HepG2 (cell line): ENCODE measurements at regions not wholly inside any gene's neighbourhood (a gene's known extent, or its start where the extent isn't known, plus 50 kb on each side); places are given as distances from the start of the nearest gene placed in this dataset.

Source experiments
- ATAC-seq: fragments of 200-7000 bp; cut with Tn5 transposase; 3 replicates; pipeline ENCODE4 v1.9.1; 2020; ENCODE audit warnings: mild to moderate bottlenecking, moderate library complexity
- BruUV-seq: library from RNA; stranded (reverse); fragments of 400-500 nt; replicated peaks from 2 replicates; lab custom pipeline; 2021; lab: Mats Ljungman, UMichigan
- CTCF ChIA-PET: fragments of 300-600 bp; formaldehyde crosslinking; extraction: SDS; loops from one replicate; lab custom pipeline; 2021; ENCODE audit warnings: low total read pairs, inconsistent platforms, low intra/inter-chr PET ratio; lab: Yijun Ruan, JAX
- POLR2A ChIA-PET: fragments of 350-600 bp; sonication (Branson Sonifier 250); formaldehyde crosslinking; loops from one replicate; lab custom pipeline; 2020; ENCODE audit warnings: antibody characterized with exemption, inconsistent platforms; lab: Yijun Ruan, JAX
- DNase-seq: peaks from one replicate; pipeline ENCODE4 v3.0.0-alpha.2; 2015; ENCODE audit warnings: low spot score
- FAIRE-seq: peaks from 3 replicates; lab custom pipeline; 2011; peaks lifted over from hg19 to GRCh38; lab: Jason Lieb, UNC
- H2AFZ ChIP-seq: one replicate; pipeline ENCODE4 v1.6.1; 2011; ENCODE audit warnings: low read length, inconsistent platforms
- H3K27ac ChIP-seq: fragments of 300-600 bp; 3 replicates; pipeline ENCODE4 v1.8.0; 2011; ENCODE audit warnings: mixed run types, mild to moderate bottlenecking, mixed read lengths, low read length, inconsistent platforms; ENCODE audit not compliant: insufficient read depth; ENCODE audit errors: extremely low read length
- H3K27me3 ChIP-seq, 2 experiments: fragments of 200-600 bp in 1 of 2; 2 replicates in 1 of 2; 3 replicates in 1 of 2; pipeline versions ENCODE4 v1.6.0 to v1.8.0; 2011; ENCODE audit warnings: low read length in 2 of 2, mild to moderate bottlenecking in 2 of 2, moderate library complexity in 2 of 2, inconsistent platforms in 1 of 2; ENCODE audit not compliant: insufficient read depth in 2 of 2, control insufficient read depth in 1 of 2
- H3K36me3 ChIP-seq, 2 experiments: fragments of 200-600 bp in 1 of 2; replicated peaks in 1 of 2; 2 replicates in 1 of 2; 3 replicates in 1 of 2; pipeline versions ENCODE4 v1.5.1 to v1.8.0; 2011; ENCODE audit warnings: low read length in 2 of 2, inconsistent platforms in 1 of 2; ENCODE audit not compliant: insufficient read depth in 2 of 2, control insufficient read depth in 1 of 2
- H3K4me1 ChIP-seq: 2 replicates; pipeline ENCODE4 v1.5.1; 2012; ENCODE audit warnings: low read length, inconsistent platforms; ENCODE audit not compliant: insufficient read depth
- H3K4me2 ChIP-seq: 2 replicates; pipeline ENCODE4 v1.6.0; 2011; ENCODE audit warnings: low read depth, low read length, inconsistent platforms
- H3K4me3 ChIP-seq, 3 experiments: fragments of 200-600 bp in 1 of 3; sonication (generic), shearing (Covaris generic) in 1 of 3; replicated peaks in 1 of 3; 2 replicates each; pipeline ENCODE4 v1.5.1; 2011 to 2016; ENCODE audit warnings: low read length in 3 of 3, inconsistent platforms in 2 of 3, low read depth in 2 of 3, mild to moderate bottlenecking in 2 of 3, control low read depth in 1 of 3, mixed read lengths in 1 of 3; ENCODE audit not compliant: insufficient read depth in 1 of 3
- H3K79me2 ChIP-seq: one replicate; pipeline ENCODE4 v1.6.1; 2011; ENCODE audit warnings: low read length, inconsistent platforms; ENCODE audit not compliant: insufficient read depth
- H3K9ac ChIP-seq: 2 replicates; pipeline ENCODE4 v1.6.0; 2011; ENCODE audit warnings: mild to moderate bottlenecking, low read depth, low read length, inconsistent platforms; ENCODE audit not compliant: insufficient read depth
- H3K9me3 ChIP-seq: 2 replicates; pipeline ENCODE4 v1.5.1; 2012; ENCODE audit warnings: mild to moderate bottlenecking, low read length
- H4K20me1 ChIP-seq: 2 replicates; pipeline ENCODE4 v1.6.0; 2011; ENCODE audit warnings: inconsistent platforms, mild to moderate bottlenecking, low read length, moderate library complexity; ENCODE audit not compliant: insufficient read depth
- ATRX ChIP-seq: sonication (generic); formaldehyde crosslinking; IDR thresholded peaks from 2 replicates; pipeline ENCODE4 v1.4.0; 2020; ENCODE audit warnings: missing genetic modification reagents, borderline replicate concordance
- FOXJ3 ChIP-seq: sonication (generic); formaldehyde crosslinking; IDR thresholded peaks from 2 replicates; pipeline ENCODE4 v1.4.0; 2020; ENCODE audit warnings: missing genetic modification reagents, mild to moderate bottlenecking, borderline replicate concordance
- FOXK1 ChIP-seq: sonication (generic); formaldehyde crosslinking; IDR thresholded peaks from 2 replicates; pipeline ENCODE4 v1.4.0; 2020; ENCODE audit warnings: low read depth, missing genetic modification reagents, borderline replicate concordance
- HHEX ChIP-seq: IDR thresholded peaks from 2 replicates; pipeline ENCODE4 v1.6.1; 2016; ENCODE audit warnings: control low read depth
- MYC ChIP-seq: sonication (generic); formaldehyde crosslinking; IDR thresholded peaks from 2 replicates; pipeline ENCODE4 v1.9.0; 2021; ENCODE audit warnings: missing genetic modification reagents, borderline replicate concordance
- ZFP41 ChIP-seq: sonication (generic); formaldehyde crosslinking; IDR thresholded peaks from 2 replicates; pipeline ENCODE4 v1.4.0; 2020; ENCODE audit warnings: mild to moderate bottlenecking, missing genetic modification reagents, borderline replicate concordance
- ZNF138 ChIP-seq: sonication (generic); formaldehyde crosslinking; IDR thresholded peaks from 2 replicates; pipeline ENCODE4 v1.5.0; 2020; ENCODE audit warnings: mild to moderate bottlenecking, low read depth, missing genetic modification reagents
- ZNF563 ChIP-seq: sonication (generic); formaldehyde crosslinking; IDR thresholded peaks from 2 replicates; pipeline ENCODE4 v1.8.0; 2022; ENCODE audit warnings: mild to moderate bottlenecking, moderate library complexity, missing genetic modification reagents
- ZNF564 ChIP-seq: sonication (generic); formaldehyde crosslinking; IDR thresholded peaks from 2 replicates; pipeline ENCODE4 v1.8.1; 2023; ENCODE audit warnings: mild to moderate bottlenecking, missing genetic modification reagents
- ZNF607 ChIP-seq: sonication (generic); formaldehyde crosslinking; IDR thresholded peaks from 2 replicates; pipeline ENCODE4 v1.5.1; 2020; ENCODE audit warnings: missing genetic modification reagents, mild to moderate bottlenecking, borderline replicate concordance
- ZNF788 ChIP-seq: sonication (generic); formaldehyde crosslinking; IDR thresholded peaks from 2 replicates; pipeline ENCODE4 v1.5.0; 2020; ENCODE audit warnings: mild to moderate bottlenecking, missing genetic modification reagents, borderline replicate concordance
- ZSCAN21 ChIP-seq: sonication (generic); formaldehyde crosslinking; IDR thresholded peaks from 2 replicates; pipeline ENCODE4 v1.8.0; 2022; ENCODE audit warnings: mild to moderate bottlenecking, missing genetic modification reagents, moderate library complexity, borderline replicate concordance
- WGBS: methylation state at CpG from one replicate; pipeline ENCODE4 v1.1.6; 2017; ENCODE audit warnings: low lambda C conversion rate; 5-methylcytosine and 5-hydroxymethylcytosine counted together
- in situ Hi-C: cut with HindIII; loops from 2 replicates; pipeline ENCODE4 v1.10.0; 2017; ENCODE audit warnings: low pct_unique_long_range_greater_than_20kb; ENCODE audit not compliant: extremely low pct_ligation_motif_present
- intact Hi-C: fragments of 100-400 bp; cut with micrococcal nuclease; formaldehyde crosslinking; loops from one replicate; pipeline ENCODE4 v1.10.0; 2022; ENCODE audit not compliant: unreplicated experiment
- TF ChIP-seq, protein P1 (sequence below): sonication (generic); formaldehyde crosslinking; IDR thresholded peaks from 2 replicates; pipeline ENCODE4 v1.4.0; 2020; ENCODE audit warnings: missing genetic modification reagents, mild to moderate bottlenecking, borderline replicate concordance

DNA sequence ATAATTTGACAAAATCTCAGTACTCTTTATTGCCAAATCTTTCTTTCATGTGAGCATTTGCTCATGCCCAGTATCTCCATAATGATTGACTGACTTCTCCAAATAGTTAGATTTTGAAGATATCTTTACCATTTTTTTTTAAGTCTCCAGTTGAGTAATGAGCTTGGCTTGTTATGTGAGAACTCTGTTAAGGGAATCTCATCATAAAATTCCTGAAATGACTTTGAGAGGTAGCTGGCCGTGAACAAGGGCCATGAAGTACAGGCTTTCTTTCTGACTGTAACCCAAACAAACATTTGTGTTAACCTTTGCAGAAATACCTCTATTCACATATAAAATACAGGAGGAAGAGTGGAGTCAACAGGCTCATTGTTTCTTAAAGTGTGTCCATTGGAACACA, 449.7 kb downstream of the IRS2 start:
- ATAC-seq (no peak), FAIRE-seq (no peak), DNase-seq (no peak)
- POLR2A ChIA-PET = no interaction called here
- Histone ChIP-seq H3K9ac (no peak overlapping the region), H3K4me2 (no peak overlapping the region), H3K79me2 (no peaks in the 10 kb centered on the region), H3K4me3 (no peak overlapping the region), H3K27ac (no peak overlapping the region), H2AFZ (no peak overlapping the region), H3K4me1 (no peaks in the 10 kb centered on the region), H4K20me1 (no peaks in the 10 kb centered on the region), H3K9me3 (peaks cover 2% of the 10 kb centered on the region; the same call in 1 of the 2 replicates), H3K27me3 (no peaks in the 10 kb centered on the region), H3K36me3 (no peaks in the 10 kb centered on the region)
- CTCF ChIA-PET = no interaction called here
- 0% methylated on average over 1 of the region's 1 CpG for WGBS
- BruUV-seq = no TSS peak
- intact Hi-C loops (no loop called here), in situ Hi-C loops (no loop called here)
- TF ChIP-seq FOXJ3 (CRISPR knock-in tag) (no peak), ZNF788 (no peak), ZNF607 (CRISPR knock-in tag) (no peak), ZNF138 (no peak), ZNF563 (no peak)

DNA sequence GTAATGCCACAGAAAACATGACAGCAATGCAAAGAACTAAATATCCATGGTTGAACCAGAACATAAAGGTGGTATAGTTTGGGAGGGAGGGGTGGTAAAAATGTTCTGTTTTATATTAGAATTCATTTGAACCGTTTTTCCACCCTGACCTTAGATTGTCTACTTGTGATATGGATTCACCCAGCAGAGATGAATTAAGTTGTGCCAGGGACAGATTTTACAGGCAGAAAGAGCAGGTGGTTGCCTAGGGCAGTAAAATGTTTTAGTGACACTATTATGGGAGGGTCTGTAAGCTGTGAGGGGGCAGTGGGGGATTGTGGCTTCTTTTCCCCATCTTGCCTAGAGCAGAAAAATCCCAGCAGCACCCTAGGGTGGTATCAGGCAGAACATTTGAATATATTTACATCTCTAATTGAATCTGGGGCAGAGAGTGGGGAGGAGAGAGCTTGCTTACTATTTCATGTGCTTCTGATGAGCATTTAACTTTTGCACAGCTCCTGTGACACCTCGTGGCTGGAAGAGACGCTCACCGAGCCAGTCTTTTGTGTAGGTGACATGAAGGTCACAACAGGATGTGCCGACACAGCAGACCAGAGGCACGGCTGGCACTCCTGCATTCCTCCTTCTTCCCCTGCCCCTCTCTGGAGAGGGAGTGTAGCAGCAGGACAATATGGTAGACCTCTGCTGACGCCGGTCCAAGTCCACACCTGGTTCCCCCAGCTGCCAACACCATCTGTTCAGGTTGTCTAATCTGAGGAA, 452.3 kb downstream of the IRS2 start:
- DNase-seq (no peak), ATAC-seq (no peak)
- H3K4me1 ChIP-seq = no peaks in the 10 kb centered on the region
- intact Hi-C loops = no loop called here
- H3K79me2 ChIP-seq = no peaks in the 10 kb centered on the region
- H3K4me2 ChIP-seq = no peak overlapping the region
- BruUV-seq = no TSS peak
- H3K27me3 ChIP-seq = no peaks in the 10 kb centered on the region
- CTCF ChIA-PET = no interaction called here
- peaks cover 3% of the 10 kb centered on the region; the same call in 1 of the 2 replicates for H3K9me3 ChIP-seq
- H3K4me3 ChIP-seq = no peak overlapping the region
- no peaks in the 10 kb centered on the region for H3K36me3 ChIP-seq
- in situ Hi-C loops = no loop called here
- WGBS = 61% methylated on average over 3 of the region's 8 CpGs
- no peaks in the 10 kb centered on the region for H4K20me1 ChIP-seq
- TF ChIP-seq, protein P1, sequence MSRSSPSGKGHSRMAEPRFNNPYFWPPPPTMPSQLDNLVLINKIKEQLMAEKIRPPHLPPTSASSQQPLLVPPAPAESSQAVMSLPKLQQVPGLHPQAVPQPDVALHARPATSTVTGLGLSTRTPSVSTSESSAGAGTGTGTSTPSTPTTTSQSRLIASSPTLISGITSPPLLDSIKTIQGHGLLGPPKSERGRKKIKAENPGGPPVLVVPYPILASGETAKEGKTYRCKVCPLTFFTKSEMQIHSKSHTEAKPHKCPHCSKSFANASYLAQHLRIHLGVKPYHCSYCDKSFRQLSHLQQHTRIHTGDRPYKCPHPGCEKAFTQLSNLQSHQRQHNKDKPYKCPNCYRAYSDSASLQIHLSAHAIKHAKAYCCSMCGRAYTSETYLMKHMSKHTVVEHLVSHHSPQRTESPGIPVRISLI (CRISPR knock-in tag) = no peak
- TF ChIP-seq MYC (CRISPR knock-in tag) (no peak), ZSCAN21 (CRISPR knock-in tag) (no peak), HHEX (CRISPR knock-in tag) (no peak), ZNF564 (no peak), ZFP41 (CRISPR knock-in tag) (no peak), FOXK1 (CRISPR knock-in tag) (no peak), ATRX (CRISPR knock-in tag) (no peak)
- TF ChIP-seq, all 625 proteins: peak for 0
- POLR2A ChIA-PET = no interaction called here
- H3K27ac ChIP-seq = no peak overlapping the region
- no peak for FAIRE-seq
- no peak overlapping the region for H3K9ac ChIP-seq
- no peak overlapping the region for H2AFZ ChIP-seq
